HG02571 (cell line): ENCODE measurements at regions not wholly inside any gene's neighbourhood (a gene's known extent, or its start where the extent isn't known, plus 50 kb on each side); places are given as distances from the start of the nearest gene placed in this dataset.
"Not testable (repeated sequence)": the region's sequence is repeated elsewhere in the genome, so short reads cannot be mapped to it uniquely, and the experiment has no call there.

ENCODE experiments used
- ATAC-seq: cut with Tn5 transposase; IDR thresholded peaks from one replicate; pipeline ENCODE4 v1.9.1; 2021; ENCODE audit warnings: mild to moderate bottlenecking, moderate library complexity; ENCODE audit not compliant: unreplicated experiment

- ATAC-seq = no peak
Measured at GRCh38 chr22:48503876-48504275, 1323.8 kb downstream of the BRD1 start.

- ATAC-seq = no peak
Measured at GRCh38 chr22:48503035-48503625, 1324.5 kb downstream of the BRD1 start.

GRCh38 chr22:48501231-48501750 lies 1326.4 kb downstream of the BRD1 start:
- no peak for ATAC-seq

- ATAC-seq = no peak
Measured at GRCh38 chr22:48500471-48501230, 1327.0 kb downstream of the BRD1 start.

GRCh38 chr22:48499456-48500425 lies 1327.9 kb downstream of the BRD1 start:
- no peak for ATAC-seq

GRCh38 chr22:48498526-48499331 lies 1328.9 kb downstream of the BRD1 start:
- no peak for ATAC-seq

GRCh38 chr22:48497743-48498520 lies 1329.7 kb downstream of the BRD1 start:
- not testable (repeated sequence) for ATAC-seq

- ATAC-seq = no peak
Measured at GRCh38 chr22:48496987-48497650, 1330.6 kb downstream of the BRD1 start.

GRCh38 chr22:48496226-48496845 lies 1331.3 kb downstream of the BRD1 start:
- no peak for ATAC-seq

GRCh38 chr22:48495751-48496080 lies 1332.0 kb downstream of the BRD1 start:
- ATAC-seq = no peak

GRCh38 chr22:48494968-48495750 lies 1332.5 kb downstream of the BRD1 start:
- no peak for ATAC-seq

GRCh38 chr22:48494256-48494967 lies 1333.3 kb downstream of the BRD1 start:
- no peak for ATAC-seq

- no peak for ATAC-seq
Measured at GRCh38 chr22:48493733-48494132, 1333.9 kb downstream of the BRD1 start.

- ATAC-seq = no peak
Measured at GRCh38 chr22:48492366-48493320, 1335.0 kb downstream of the BRD1 start.

- no peak for ATAC-seq
Measured at GRCh38 chr22:48491451-48491941, 1336.2 kb downstream of the BRD1 start.
